SK-N-MC (cell line): ENCODE measurements at regions not wholly inside any gene's neighbourhood (a gene's known extent, or its start where the extent isn't known, plus 50 kb on each side); places are given as distances from the start of the nearest gene placed in this dataset.

ENCODE experiments used
- EZH2 ChIP-seq: fragments of 200-600 bp; sonication (generic); IDR thresholded peaks from one replicate; pipeline ENCODE4 v1.6.1; 2017; ENCODE audit warnings: antibody characterized with exemption
- FOXP2 ChIP-seq: optimal IDR thresholded peaks from 2 replicates; pipeline ENCODE3; 2011; ENCODE audit warnings: mild to moderate bottlenecking, moderate library complexity; ENCODE audit not compliant: insufficient read depth; ENCODE audit errors: extremely low read length, control extremely low read depth
- POLR2AphosphoS5 ChIP-seq: IDR thresholded peaks from 2 replicates; pipeline ENCODE4 v1.6.1; 2012; ENCODE audit warnings: mild to moderate bottlenecking, low read depth, low read length, borderline replicate concordance

DNA sequence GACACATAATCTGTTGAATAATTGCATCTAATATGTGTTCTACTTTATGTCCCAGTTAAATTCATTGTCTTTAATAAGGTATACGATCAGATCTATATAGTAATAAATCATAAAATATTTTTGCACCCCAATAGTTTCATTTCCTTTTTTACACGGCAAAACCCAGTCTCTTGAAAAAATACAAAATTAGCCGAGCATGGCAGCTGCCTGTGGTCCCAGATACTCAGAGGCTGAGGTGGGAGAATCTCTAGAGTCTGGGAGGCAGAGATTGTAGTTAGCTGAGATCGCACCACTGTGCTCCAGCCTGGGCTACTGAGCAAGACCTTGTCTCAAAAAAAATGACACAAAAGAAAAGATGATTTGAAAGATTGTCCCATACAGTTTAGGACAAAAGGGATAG, 52.3 kb upstream of the PARP4 start:
- TF ChIP-seq EZH2 (no peak), POLR2AphosphoS5 (no peak), FOXP2 (no peak)
